ENCODE measurements at regions not wholly inside any gene's neighbourhood (a gene's known extent, or its start where the extent isn't known, plus 50 kb on each side); places are given as distances from the start of the nearest gene placed in this dataset.

DNA sequence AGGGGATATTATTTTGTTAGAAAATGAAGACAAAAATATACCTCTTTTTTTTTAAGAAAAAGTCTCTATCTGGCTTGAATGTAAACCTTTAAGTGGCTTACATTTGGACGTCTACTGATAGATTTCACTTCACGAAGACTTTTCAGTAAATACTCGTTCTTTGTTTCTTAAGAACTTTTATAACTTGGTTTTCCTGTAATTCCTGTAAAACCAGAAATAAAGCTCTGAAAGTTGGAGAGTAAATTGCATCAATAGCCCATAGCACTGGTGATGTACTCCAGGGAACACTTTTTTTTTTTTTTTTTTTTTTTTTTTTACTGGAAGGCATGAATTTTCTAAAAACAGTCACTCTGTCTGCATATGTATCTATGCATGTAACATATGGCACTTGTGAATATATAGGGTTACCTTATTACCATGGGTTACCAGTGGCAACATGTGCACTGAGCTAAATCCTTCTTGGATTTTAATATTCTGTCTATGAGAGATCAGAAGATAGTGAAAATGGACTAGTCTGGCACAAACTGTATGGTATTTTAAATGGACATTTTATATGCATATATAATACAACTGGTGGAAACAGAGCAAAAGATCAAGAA is 309.2 kb upstream of the TCF4 start:
- TF ChIP-seq, protein P1, sequence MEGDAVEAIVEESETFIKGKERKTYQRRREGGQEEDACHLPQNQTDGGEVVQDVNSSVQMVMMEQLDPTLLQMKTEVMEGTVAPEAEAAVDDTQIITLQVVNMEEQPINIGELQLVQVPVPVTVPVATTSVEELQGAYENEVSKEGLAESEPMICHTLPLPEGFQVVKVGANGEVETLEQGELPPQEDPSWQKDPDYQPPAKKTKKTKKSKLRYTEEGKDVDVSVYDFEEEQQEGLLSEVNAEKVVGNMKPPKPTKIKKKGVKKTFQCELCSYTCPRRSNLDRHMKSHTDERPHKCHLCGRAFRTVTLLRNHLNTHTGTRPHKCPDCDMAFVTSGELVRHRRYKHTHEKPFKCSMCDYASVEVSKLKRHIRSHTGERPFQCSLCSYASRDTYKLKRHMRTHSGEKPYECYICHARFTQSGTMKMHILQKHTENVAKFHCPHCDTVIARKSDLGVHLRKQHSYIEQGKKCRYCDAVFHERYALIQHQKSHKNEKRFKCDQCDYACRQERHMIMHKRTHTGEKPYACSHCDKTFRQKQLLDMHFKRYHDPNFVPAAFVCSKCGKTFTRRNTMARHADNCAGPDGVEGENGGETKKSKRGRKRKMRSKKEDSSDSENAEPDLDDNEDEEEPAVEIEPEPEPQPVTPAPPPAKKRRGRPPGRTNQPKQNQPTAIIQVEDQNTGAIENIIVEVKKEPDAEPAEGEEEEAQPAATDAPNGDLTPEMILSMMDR (IDR thresholded peaks at IDR 0.05): no peak
- no peak for TF ChIP-seq POLR2AphosphoS5 (IDR thresholded peaks at IDR 0.05)
